HEK293 (cell line): ENCODE measurements at regions not wholly inside any gene's neighbourhood (a gene's known extent, or its start where the extent isn't known, plus 50 kb on each side); places are given as distances from the start of the nearest gene placed in this dataset.

Experiments
- KLF10 ChIP-seq: fragments of 450-650 bp; IDR thresholded peaks from 2 replicates; pipeline ENCODE4 v1.5.1; 2018; ENCODE audit warnings: missing biosample characterization, mild to moderate bottlenecking, missing genetic modification characterization
- YY1 ChIP-seq: fragments of 450-650 bp; formaldehyde crosslinking; IDR thresholded peaks from 2 replicates; pipeline ENCODE4 v1.5.1; 2018; ENCODE audit warnings: missing biosample characterization, missing genetic modification characterization
- ZNF274 ChIP-seq, 2 experiments: fragments of 200-500 bp in 1 of 2; fragments of 450-650 bp in 1 of 2; sonication (Bioruptor generic) in 1 of 2; formaldehyde crosslinking in 1 of 2; IDR thresholded peaks; 2 replicates each; pipeline versions ENCODE4 v1.5.1 to v1.6.1; 2014 to 2016; ENCODE audit warnings: borderline replicate concordance in 1 of 2, inconsistent platforms in 1 of 2, low read length in 1 of 2, missing biosample characterization in 1 of 2, missing genetic modification characterization in 1 of 2
- ZNF37A ChIP-seq: fragments of 450-650 bp; IDR thresholded peaks from 2 replicates; pipeline ENCODE4 v1.5.1; 2018; ENCODE audit warnings: missing biosample characterization, missing genetic modification characterization
- ZNF600 ChIP-seq: fragments of 450-650 bp; formaldehyde crosslinking; IDR thresholded peaks from 2 replicates; pipeline ENCODE4 v1.5.1; 2016; ENCODE audit warnings: missing biosample characterization, missing genetic modification characterization
- TF ChIP-seq, protein P1 (sequence below): fragments of 450-650 bp; formaldehyde crosslinking; IDR thresholded peaks from 2 replicates; pipeline ENCODE4 v1.5.1; 2016; ENCODE audit warnings: missing biosample characterization, missing genetic modification characterization
- TF ChIP-seq, protein P2 (sequence below): fragments of 450-650 bp; formaldehyde crosslinking; IDR thresholded peaks from 2 replicates; pipeline ENCODE4 v1.5.1; 2016; ENCODE audit warnings: missing biosample characterization, missing genetic modification characterization

DNA sequence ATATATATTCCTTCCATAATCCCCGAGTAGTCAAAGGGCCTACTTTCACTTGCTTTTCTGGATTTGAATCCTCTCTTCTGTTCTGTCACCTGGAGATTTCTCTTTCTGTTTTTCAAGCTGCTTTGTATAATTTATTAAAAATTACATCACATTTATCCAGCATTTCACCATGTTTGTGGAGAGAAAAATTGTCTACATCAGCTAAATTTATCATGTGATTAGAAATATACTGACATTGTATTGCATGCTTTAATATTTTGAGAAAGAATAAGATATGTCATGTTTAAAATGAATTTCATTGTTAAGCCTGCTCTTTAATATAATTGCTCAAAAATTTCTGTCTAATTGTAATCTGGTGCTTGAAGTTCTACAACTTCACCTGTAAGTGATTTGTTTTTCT, 323.1 kb upstream of the DKK2 start:
- TF ChIP-seq, protein P1, sequence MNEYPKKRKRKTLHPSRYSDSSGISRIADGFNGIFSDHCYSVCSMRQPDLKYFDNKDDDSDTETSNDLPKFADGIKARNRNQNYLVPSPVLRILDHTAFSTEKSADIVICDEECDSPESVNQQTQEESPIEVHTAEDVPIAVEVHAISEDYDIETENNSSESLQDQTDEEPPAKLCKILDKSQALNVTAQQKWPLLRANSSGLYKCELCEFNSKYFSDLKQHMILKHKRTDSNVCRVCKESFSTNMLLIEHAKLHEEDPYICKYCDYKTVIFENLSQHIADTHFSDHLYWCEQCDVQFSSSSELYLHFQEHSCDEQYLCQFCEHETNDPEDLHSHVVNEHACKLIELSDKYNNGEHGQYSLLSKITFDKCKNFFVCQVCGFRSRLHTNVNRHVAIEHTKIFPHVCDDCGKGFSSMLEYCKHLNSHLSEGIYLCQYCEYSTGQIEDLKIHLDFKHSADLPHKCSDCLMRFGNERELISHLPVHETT (tag by site-specific recombination) = no peak
- TF ChIP-seq YY1 (no peak), ZNF37A (tag by site-specific recombination) (no peak), ZNF274 (IDR thresholded peaks at IDR 0.05; ENCODE audit: low read length) (no peak), ZNF274 (tag by site-specific recombination; IDR thresholded peaks at IDR 0.05; ENCODE audit: borderline replicate concordance) (no peak), KLF10 (tag by site-specific recombination) (no peak), ZNF600 (tag by site-specific recombination) (no peak)
- TF ChIP-seq, protein P2, sequence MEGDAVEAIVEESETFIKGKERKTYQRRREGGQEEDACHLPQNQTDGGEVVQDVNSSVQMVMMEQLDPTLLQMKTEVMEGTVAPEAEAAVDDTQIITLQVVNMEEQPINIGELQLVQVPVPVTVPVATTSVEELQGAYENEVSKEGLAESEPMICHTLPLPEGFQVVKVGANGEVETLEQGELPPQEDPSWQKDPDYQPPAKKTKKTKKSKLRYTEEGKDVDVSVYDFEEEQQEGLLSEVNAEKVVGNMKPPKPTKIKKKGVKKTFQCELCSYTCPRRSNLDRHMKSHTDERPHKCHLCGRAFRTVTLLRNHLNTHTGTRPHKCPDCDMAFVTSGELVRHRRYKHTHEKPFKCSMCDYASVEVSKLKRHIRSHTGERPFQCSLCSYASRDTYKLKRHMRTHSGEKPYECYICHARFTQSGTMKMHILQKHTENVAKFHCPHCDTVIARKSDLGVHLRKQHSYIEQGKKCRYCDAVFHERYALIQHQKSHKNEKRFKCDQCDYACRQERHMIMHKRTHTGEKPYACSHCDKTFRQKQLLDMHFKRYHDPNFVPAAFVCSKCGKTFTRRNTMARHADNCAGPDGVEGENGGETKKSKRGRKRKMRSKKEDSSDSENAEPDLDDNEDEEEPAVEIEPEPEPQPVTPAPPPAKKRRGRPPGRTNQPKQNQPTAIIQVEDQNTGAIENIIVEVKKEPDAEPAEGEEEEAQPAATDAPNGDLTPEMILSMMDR = no peak
